Fibroblast of lung (primary cell): ENCODE measurements at regions not wholly inside any gene's neighbourhood (a gene's known extent, or its start where the extent isn't known, plus 50 kb on each side); places are given as distances from the start of the nearest gene placed in this dataset.

Experiments used
- DNase-seq, 2 donors: peaks; one replicate each; pipeline versions ENCODE4 v3.0.0 to v3.0.0-alpha.2; 2010; ENCODE audit warnings: low read depth in 2 of 2
- H2AFZ ChIP-seq: 2 replicates; pipeline ENCODE4 v1.5.1; 2012; ENCODE audit warnings: low read length, control low read depth, inconsistent platforms
- H3K27ac ChIP-seq: 2 replicates; pipeline ENCODE4 v1.5.1; 2011; ENCODE audit warnings: low read length, control low read depth; ENCODE audit not compliant: insufficient read depth
- H3K27me3 ChIP-seq: 2 replicates; pipeline ENCODE4 v1.5.1; 2011; ENCODE audit warnings: mild to moderate bottlenecking, low read length; ENCODE audit not compliant: control insufficient read depth, insufficient read depth
- H3K36me3 ChIP-seq: 2 replicates; pipeline ENCODE4 v1.5.1; 2011; ENCODE audit warnings: low read length; ENCODE audit not compliant: control insufficient read depth, insufficient read depth
- H3K4me1 ChIP-seq: 2 replicates; pipeline ENCODE4 v1.5.1; 2011; ENCODE audit warnings: low read length; ENCODE audit not compliant: control insufficient read depth, insufficient read depth; ENCODE audit errors: extremely low read depth
- H3K4me2 ChIP-seq: 2 replicates; pipeline ENCODE4 v1.5.1; 2011; ENCODE audit warnings: low read length, control low read depth; ENCODE audit not compliant: insufficient read depth; ENCODE audit errors: extremely low read depth
- H3K4me3 ChIP-seq, 4 experiments: fragments of 200-600 bp in 1 of 4; sonication (generic) in 1 of 4; replicated peaks in 1 of 4; 2 replicates each; pipeline ENCODE4 v1.5.1; 2011 to 2016; ENCODE audit warnings: low read length in 4 of 4, low read depth in 3 of 4, mild to moderate bottlenecking in 3 of 4, control low read depth in 2 of 4, inconsistent platforms in 1 of 4, mixed read lengths in 1 of 4; ENCODE audit not compliant: insufficient read depth in 1 of 4; ENCODE audit errors: control extremely low read depth in 1 of 4
- H3K79me2 ChIP-seq: 2 replicates; pipeline ENCODE4 v1.5.1; 2012; ENCODE audit warnings: mild to moderate bottlenecking, low read length, inconsistent platforms; ENCODE audit not compliant: control insufficient read depth, insufficient read depth
- H3K9ac ChIP-seq: 2 replicates; pipeline ENCODE4 v1.5.1; 2011; ENCODE audit warnings: mild to moderate bottlenecking, low read length, control low read depth; ENCODE audit not compliant: insufficient read depth
- H3K9me3 ChIP-seq: 2 replicates; pipeline ENCODE4 v1.5.1; 2012; ENCODE audit warnings: low read depth, low read length; ENCODE audit not compliant: control insufficient read depth, insufficient read depth
- H4K20me1 ChIP-seq: 2 replicates; pipeline ENCODE4 v1.5.1; 2011; ENCODE audit warnings: low read length; ENCODE audit not compliant: control insufficient read depth, insufficient read depth; ENCODE audit errors: extremely low read depth
- CTCF ChIP-seq, 2 donors: IDR thresholded peaks in 1 of 2; conservative IDR thresholded peaks in 1 of 2; 1 replicate in 1 of 2; 2 replicates in 1 of 2; pipeline ENCODE4 v1.5.1; 2011 to 2012; ENCODE audit warnings: low read length in 2 of 2, control low read depth in 1 of 2, inconsistent platforms in 1 of 2, low read depth in 1 of 2, mild to moderate bottlenecking in 1 of 2
- EZH2 ChIP-seq: IDR thresholded peaks from 2 replicates; pipeline ENCODE4 v1.5.1; 2012; ENCODE audit warnings: low read length, control low read depth, mild to moderate bottlenecking; ENCODE audit errors: missing control alignments

GRCh38 chr4:167555338-167556022 is 321.2 kb upstream of the SPOCK3 start:
- Histone ChIP-seq H3K79me2 (no peaks in the 10 kb centered on the region), H3K27me3 (no peaks in the 10 kb centered on the region), H3K4me2 (no peak overlapping the region), H3K27ac (no peak overlapping the region), H4K20me1 (no peaks in the 10 kb centered on the region), H3K9ac (no peak overlapping the region), H3K4me1 (no peaks in the 10 kb centered on the region), H3K36me3 (no peaks in the 10 kb centered on the region), H2AFZ (no peak overlapping the region), H3K4me3 (no peak overlapping the region), H3K9me3 (no peaks in the 10 kb centered on the region)
- no peak for DNase-seq
- TF ChIP-seq CTCF (conservative IDR thresholded peaks at IDR 0.05 in 1 of 2, IDR thresholded peaks at IDR 0.05 in 1 of 2; ENCODE audit: low read depth in 1 of 2, low read length in 2 of 2): no peak

DNA sequence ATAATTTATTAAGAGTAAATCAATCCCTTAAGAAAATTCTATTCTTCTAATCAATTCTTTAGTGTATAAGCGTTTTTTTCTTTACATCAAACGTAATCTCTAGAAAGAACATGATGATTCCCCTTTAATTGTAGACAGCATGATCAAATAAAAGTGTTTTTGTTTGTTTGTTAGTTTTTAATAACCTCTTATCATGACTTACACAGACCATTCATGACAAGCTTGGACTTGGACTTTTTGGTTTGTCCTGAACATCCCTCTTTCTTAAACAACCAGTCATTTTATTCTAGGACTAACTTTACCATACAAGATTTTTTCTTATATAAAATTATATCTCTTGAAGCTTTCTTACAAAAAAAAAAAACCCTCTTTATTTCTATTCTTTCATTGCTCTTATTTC is 344.6 kb upstream of the SPOCK3 start:
- TF ChIP-seq EZH2 (no peak), CTCF (conservative IDR thresholded peaks at IDR 0.05 in 1 of 2, IDR thresholded peaks at IDR 0.05 in 1 of 2; ENCODE audit: low read depth in 1 of 2, low read length in 2 of 2) (no peak)
- DNase-seq: no peak
- no peaks in the 10 kb centered on the region for H3K79me2 ChIP-seq
- H3K27ac ChIP-seq: no peak overlapping the region
- H4K20me1 ChIP-seq: no peaks in the 10 kb centered on the region
- no peaks in the 10 kb centered on the region for H3K4me1 ChIP-seq
- no peaks in the 10 kb centered on the region for H3K27me3 ChIP-seq
- H3K9me3 ChIP-seq: no peaks in the 10 kb centered on the region
- H2AFZ ChIP-seq: no peak overlapping the region
- H3K4me3 ChIP-seq: no peak overlapping the region
- H3K36me3 ChIP-seq: no peaks in the 10 kb centered on the region
- H3K9ac ChIP-seq: no peak overlapping the region
- H3K4me2 ChIP-seq: no peak overlapping the region

- Histone ChIP-seq H3K79me2 (no peaks in the 10 kb centered on the region), H3K27ac (no peak overlapping the region), H3K4me3 (no peak overlapping the region), H3K36me3 (no peaks in the 10 kb centered on the region), H4K20me1 (no peaks in the 10 kb centered on the region), H3K27me3 (no peaks in the 10 kb centered on the region), H3K4me2 (no peak overlapping the region), H3K9ac (no peak overlapping the region), H3K4me1 (no peaks in the 10 kb centered on the region), H2AFZ (no peak overlapping the region), H3K9me3 (no peaks in the 10 kb centered on the region)
- no peak for DNase-seq
- TF ChIP-seq EZH2 (no peak), CTCF (conservative IDR thresholded peaks at IDR 0.05 in 1 of 2, IDR thresholded peaks at IDR 0.05 in 1 of 2; ENCODE audit: low read depth in 1 of 2, low read length in 2 of 2) (no peak)
These were observed 347.2 kb upstream of the SPOCK3 start for GRCh38 chr4:167581449-167581965.
